ENCODE measurements at regions not wholly inside any gene's neighbourhood (a gene's known extent, or its start where the extent isn't known, plus 50 kb on each side); places are given as distances from the start of the nearest gene placed in this dataset.

- TF ChIP-seq CTCF (IDR thresholded peaks at IDR 0.05; ENCODE audit: low read length) (no peak), EZH2 (IDR thresholded peaks at IDR 0.05; ENCODE audit: borderline replicate concordance, low read length) (no peak)
Observed at GRCh38 chr3:144586382-144586781, 614.8 kb downstream of the DIPK2A start.
